BJ (cell line): ENCODE measurements at regions not wholly inside any gene's neighbourhood (a gene's known extent, or its start where the extent isn't known, plus 50 kb on each side); places are given as distances from the start of the nearest gene placed in this dataset.

Experiments used
- CTCF ChIA-PET: fragments of 350-600 bp; formaldehyde crosslinking; extraction: SDS; loops from one replicate; lab custom pipeline; 2021; ENCODE audit warnings: antibody characterized with exemption, inconsistent platforms; lab: Yijun Ruan, JAX
- POLR2A ChIA-PET: fragments of 300-600 bp; sonication (Branson Sonifier 250); formaldehyde crosslinking; extraction: SDS; loops from one replicate; lab custom pipeline; 2021; ENCODE audit warnings: antibody characterized with exemption; lab: Charles Lee
- DNase-seq: peaks from one replicate; pipeline ENCODE4 v3.0.0-alpha.2; 2011; ENCODE audit warnings: low read depth
- H3K27me3 ChIP-seq: 2 replicates; pipeline ENCODE4 v1.6.0; 2011; ENCODE audit warnings: low read length; ENCODE audit not compliant: control insufficient read depth, insufficient read depth
- H3K36me3 ChIP-seq: 2 replicates; pipeline ENCODE4 v1.5.1; 2011; ENCODE audit warnings: low read length; ENCODE audit not compliant: control insufficient read depth, insufficient read depth
- H3K4me3 ChIP-seq: 2 replicates; pipeline ENCODE4 v1.5.1; 2011; ENCODE audit warnings: low read depth, mild to moderate bottlenecking, control low read depth, low read length
- TF ChIP-seq, protein P1 (sequence below): IDR thresholded peaks from 2 replicates; pipeline ENCODE4 v1.5.1; 2011; ENCODE audit warnings: low read depth, mild to moderate bottlenecking, control low read depth, inconsistent platforms, low read length, moderate library complexity; ENCODE audit not compliant: insufficient read depth

- Histone ChIP-seq H3K4me3 (no peak overlapping the region), H3K36me3 (no peaks in the 10 kb centered on the region), H3K27me3 (no peaks in the 10 kb centered on the region)
- CTCF ChIA-PET: no interaction called here
- TF ChIP-seq, protein P1, sequence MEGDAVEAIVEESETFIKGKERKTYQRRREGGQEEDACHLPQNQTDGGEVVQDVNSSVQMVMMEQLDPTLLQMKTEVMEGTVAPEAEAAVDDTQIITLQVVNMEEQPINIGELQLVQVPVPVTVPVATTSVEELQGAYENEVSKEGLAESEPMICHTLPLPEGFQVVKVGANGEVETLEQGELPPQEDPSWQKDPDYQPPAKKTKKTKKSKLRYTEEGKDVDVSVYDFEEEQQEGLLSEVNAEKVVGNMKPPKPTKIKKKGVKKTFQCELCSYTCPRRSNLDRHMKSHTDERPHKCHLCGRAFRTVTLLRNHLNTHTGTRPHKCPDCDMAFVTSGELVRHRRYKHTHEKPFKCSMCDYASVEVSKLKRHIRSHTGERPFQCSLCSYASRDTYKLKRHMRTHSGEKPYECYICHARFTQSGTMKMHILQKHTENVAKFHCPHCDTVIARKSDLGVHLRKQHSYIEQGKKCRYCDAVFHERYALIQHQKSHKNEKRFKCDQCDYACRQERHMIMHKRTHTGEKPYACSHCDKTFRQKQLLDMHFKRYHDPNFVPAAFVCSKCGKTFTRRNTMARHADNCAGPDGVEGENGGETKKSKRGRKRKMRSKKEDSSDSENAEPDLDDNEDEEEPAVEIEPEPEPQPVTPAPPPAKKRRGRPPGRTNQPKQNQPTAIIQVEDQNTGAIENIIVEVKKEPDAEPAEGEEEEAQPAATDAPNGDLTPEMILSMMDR: no peak
- POLR2A ChIA-PET: no interaction called here
- DNase-seq: no peak
These were observed 61.1 kb upstream of the SV2C start for GRCh38 chr5:76021936-76022584.

- no peaks in the 10 kb centered on the region for H3K27me3 ChIP-seq
- POLR2A ChIA-PET: no interaction called here
- CTCF ChIA-PET: no interaction called here
- TF ChIP-seq, protein P1: no peak
- H3K36me3 ChIP-seq: no peaks in the 10 kb centered on the region
- no peak overlapping the region for H3K4me3 ChIP-seq
- DNase-seq: no peak
These were observed 66.9 kb upstream of the SV2C start for GRCh38 chr5:76016258-76016657.

- DNase-seq: no peak
- TF ChIP-seq, protein P1: no peak
- Histone ChIP-seq H3K4me3 (no peak overlapping the region), H3K27me3 (no peaks in the 10 kb centered on the region), H3K36me3 (no peaks in the 10 kb centered on the region)
- ChIA-PET POLR2A (no interaction called here), CTCF (no interaction called here)
These were observed 69.2 kb upstream of the SV2C start for GRCh38 chr5:76014005-76014404.

DNA sequence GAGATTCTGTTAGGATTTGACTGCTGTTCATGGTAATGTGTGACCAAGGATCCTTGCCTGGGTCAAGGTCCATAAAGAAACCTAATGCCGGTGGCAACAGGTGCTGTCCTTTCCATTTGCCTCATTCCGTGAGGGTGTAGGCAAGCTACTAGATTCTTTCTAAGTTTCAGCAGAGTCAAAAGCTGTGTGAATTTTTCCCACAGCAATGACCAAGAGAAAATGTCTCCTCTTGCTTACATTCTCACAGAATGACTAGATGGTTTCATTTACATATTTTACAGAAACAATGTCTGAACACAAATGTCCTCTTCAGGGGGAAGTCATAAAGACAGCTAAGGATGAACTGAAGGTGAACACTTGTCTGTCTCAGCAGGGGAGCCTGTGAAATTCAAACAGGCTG lies 75.3 kb upstream of the SV2C start:
- H3K4me3 ChIP-seq: no peak overlapping the region
- no peaks in the 10 kb centered on the region for H3K36me3 ChIP-seq
- ChIA-PET CTCF (no interaction called here), POLR2A (no interaction called here)
- TF ChIP-seq, protein P1: no peak
- DNase-seq: no peak
- no peaks in the 10 kb centered on the region for H3K27me3 ChIP-seq

- H3K4me3 ChIP-seq: no peak overlapping the region
- TF ChIP-seq, protein P1: no peak
- ChIA-PET POLR2A (no interaction called here), CTCF (no interaction called here)
- no peak for DNase-seq
- no peaks in the 10 kb centered on the region for H3K27me3 ChIP-seq
- H3K36me3 ChIP-seq: no peaks in the 10 kb centered on the region
These were observed 82.6 kb upstream of the SV2C start for GRCh38 chr5:76000582-76000981.
